A549 (cell line): ENCODE measurements at regions not wholly inside any gene's neighbourhood (a gene's known extent, or its start where the extent isn't known, plus 50 kb on each side); places are given as distances from the start of the nearest gene placed in this dataset.

Source experiments
- ATAC-seq, 2 experiments: fragments of 200-7000 bp in 1 of 2; fragments of >200 bp in 1 of 2; cut with Nextera tagmentation in 1 of 2; cut with Tn5 transposase in 1 of 2; 3 replicates each; pipeline versions ENCODE4 v1.8.0 to v1.9.1; 2018 to 2020; ENCODE audit warnings: mild to moderate bottlenecking in 1 of 2, moderate library complexity in 1 of 2
- CTCF ChIA-PET: fragments of 300-600 bp; sonication (Branson Sonifier 250); formaldehyde crosslinking; extraction: SDS; loops from one replicate; lab custom pipeline; 2021; ENCODE audit warnings: antibody characterized with exemption, inconsistent platforms; lab: Yijun Ruan, JAX
- POLR2A ChIA-PET: fragments of 350-600 bp; formaldehyde crosslinking; extraction: SDS; loops from one replicate; lab custom pipeline; 2021; ENCODE audit warnings: antibody characterized with exemption, inconsistent platforms; lab: Yijun Ruan, JAX
- DNase-seq, 2 experiments: peaks; one replicate each; pipeline versions ENCODE4 v3.0.0 to v3.0.0-alpha.2; 2011 to 2016; ENCODE audit warnings: low read depth in 1 of 2, low spot score in 1 of 2
- FAIRE-seq: peaks from 2 replicates; lab custom pipeline; 2011; peaks lifted over from hg19 to GRCh38; lab: Jason Lieb, UNC
- H3K27ac ChIP-seq, 2 experiments: fragments of >200 bp; sonication (Bioruptor Twin); formaldehyde crosslinking; 3 replicates each; pipeline ENCODE4 v1.5.1; 2016 to 2017
- H3K4me1 ChIP-seq: fragments of >200 bp; sonication (Bioruptor Twin); formaldehyde crosslinking; 3 replicates; pipeline ENCODE4 v1.6.1; 2016
- H3K4me2 ChIP-seq: fragments of >200 bp; sonication (Bioruptor Twin); formaldehyde crosslinking; 3 replicates; pipeline ENCODE4 v1.6.1; 2016
- H3K4me3 ChIP-seq: fragments of >200 bp; sonication (Bioruptor Twin); formaldehyde crosslinking; 3 replicates; pipeline ENCODE4 v1.5.1; 2016
- H3K9me3 ChIP-seq: fragments of >200 bp; sonication (Bioruptor Twin); formaldehyde crosslinking; 3 replicates; pipeline ENCODE4 v1.6.1; 2016
- BHLHE40 ChIP-seq: IDR thresholded peaks from 2 replicates; pipeline ENCODE4 v1.6.1; 2012; ENCODE audit warnings: low read depth, low read length, inconsistent platforms
- CEBPB ChIP-seq, 2 experiments: fragments of >200 bp in 1 of 2; sonication (Bioruptor Twin) in 1 of 2; formaldehyde crosslinking in 1 of 2; IDR thresholded peaks; 2 replicates each; pipeline ENCODE4 v1.6.1; 2012 to 2016
- CHD4 ChIP-seq: fragments of 200-600 bp; sonication (generic); IDR thresholded peaks from 2 replicates; pipeline ENCODE4 v1.6.1; 2016; ENCODE audit warnings: antibody characterized with exemption, mild to moderate bottlenecking, borderline replicate concordance
- CTCF ChIP-seq: fragments of >200 bp; sonication (Bioruptor Twin); formaldehyde crosslinking; IDR thresholded peaks from 3 replicates; pipeline ENCODE4 v1.5.1; 2016
- FOSB ChIP-seq: fragments of 250-450 bp; sonication (Bioruptor Pico); IDR thresholded peaks from 2 replicates; pipeline ENCODE4 v1.5.0; 2020; ENCODE audit warnings: mild to moderate bottlenecking, moderate library complexity
- FOSL2 ChIP-seq, 2 experiments: fragments of 450-650 bp in 1 of 2; fragments of >200 bp in 1 of 2; sonication (Bioruptor Twin) in 1 of 2; formaldehyde crosslinking; IDR thresholded peaks; 2 replicates each; pipeline versions ENCODE4 v1.5.0 to v1.6.1; 2016 to 2020; ENCODE audit warnings: mild to moderate bottlenecking in 1 of 2, moderate library complexity in 1 of 2
- GATA3 ChIP-seq: IDR thresholded peaks from 2 replicates; pipeline ENCODE4 v1.6.1; 2012; ENCODE audit warnings: borderline replicate concordance
- HDAC2 ChIP-seq: fragments of 200-600 bp; sonication (generic); IDR thresholded peaks from 2 replicates; pipeline ENCODE4 v1.6.1; 2016
- JUN ChIP-seq, 2 experiments: fragments of >200 bp; sonication (Bioruptor Twin); formaldehyde crosslinking; IDR thresholded peaks; 2 replicates in 1 of 2; 3 replicates in 1 of 2; pipeline ENCODE4 v1.6.1; 2016 to 2017
- JUNB ChIP-seq: fragments of >200 bp; sonication (Bioruptor Twin); formaldehyde crosslinking; IDR thresholded peaks from 2 replicates; pipeline ENCODE4 v1.6.1; 2016
- KDM1A ChIP-seq: fragments of 200-600 bp; sonication (generic); IDR thresholded peaks from 2 replicates; pipeline ENCODE4 v1.6.1; 2016; ENCODE audit warnings: low read depth, mild to moderate bottlenecking
- NR3C1 ChIP-seq: fragments of >200 bp; sonication (Bioruptor Twin); formaldehyde crosslinking; IDR thresholded peaks from 3 replicates; pipeline ENCODE4 v1.6.1; 2017
- RFX5 ChIP-seq: fragments of 450-650 bp; IDR thresholded peaks from 2 replicates; pipeline ENCODE4 v1.7.1; 2014; ENCODE audit warnings: antibody characterized with exemption, mild to moderate bottlenecking, moderate library complexity
- RNF2 ChIP-seq: fragments of 200-600 bp; sonication (generic); IDR thresholded peaks from 2 replicates; pipeline ENCODE4 v1.6.1; 2016; ENCODE audit warnings: low read depth, mild to moderate bottlenecking, antibody characterized with exemption, moderate library complexity, borderline replicate concordance
- TFCP2L1 ChIP-seq: fragments of 250-450 bp; sonication (Bioruptor Pico); IDR thresholded peaks from 2 replicates; pipeline ENCODE4 v1.5.0; 2021; ENCODE audit warnings: mild to moderate bottlenecking
- TP53 ChIP-seq: fragments of 250-450 bp; sonication (Bioruptor Pico); IDR thresholded peaks from 2 replicates; pipeline ENCODE4 v1.5.0; 2021; ENCODE audit warnings: mild to moderate bottlenecking, moderate library complexity
- WGBS: methylation state at CpG from one replicate; pipeline ENCODE4 v1.1.6; 2017; ENCODE audit errors: missing lambda C conversion rate; 5-methylcytosine and 5-hydroxymethylcytosine counted together
- TF ChIP-seq, protein P1 (sequence below): IDR thresholded peaks from 2 replicates; pipeline ENCODE4 v1.6.1; 2012

GRCh38 chr10:65518379-65518778 is 1407.5 kb upstream of the LRRTM3 start:
- no peak for FAIRE-seq
- CTCF ChIA-PET: no interaction called here

GRCh38 chr10:65528986-65529385 is 1396.8 kb upstream of the LRRTM3 start:
- DNase-seq (no peak), FAIRE-seq (no peak), ATAC-seq (no peak)
- Histone ChIP-seq H3K27ac (no peak overlapping the region), H3K4me3 (no peak overlapping the region), H3K9me3 (no peaks in the 10 kb centered on the region), H3K4me2 (no peak overlapping the region), H3K4me1 (no peaks in the 10 kb centered on the region)
- no peak for TF ChIP-seq JUN (IDR thresholded peaks at IDR 0.05)
- TF ChIP-seq RFX5: no peak
- no peak for TF ChIP-seq JUNB
- no peak for TF ChIP-seq RNF2
- no peak for TF ChIP-seq TP53 (CRISPR knock-in tag)
- no peak for TF ChIP-seq CHD4
- TF ChIP-seq BHLHE40: no peak
- no peak for TF ChIP-seq KDM1A
- ChIA-PET POLR2A (no interaction called here), CTCF (no interaction called here)
- 4% methylated on average over 1 of the region's 1 CpG for WGBS

More at GRCh38 chr10:65518379-65518778, 1407.5 kb upstream of the LRRTM3 start:
- no peaks in the 10 kb centered on the region; the same call in 2 of the 3 replicates for H3K9me3 ChIP-seq
- DNase-seq: peak in 1 of 2 experiments; percentile 72
- ATAC-seq: peak; percentile 60 to 62; a peak in 5 of 6 replicates
- H3K4me1 ChIP-seq: peaks cover 6% of the 10 kb centered on the region; the same call in 1 of the 3 replicates
- no peak for TF ChIP-seq FOSL2 (IDR thresholded peaks at IDR 0.05)
- TF ChIP-seq FOSL2 (CRISPR knock-in tag; IDR thresholded peaks at IDR 0.05): 0 out of 2 replicates have a peak, but pooled peaks have one; percentile 14
- peak; percentile 55 for TF ChIP-seq JUNB
- no peak for TF ChIP-seq HDAC2
- TF ChIP-seq GATA3: peak; percentile 32; the same call in 1 of the 2 replicates
- POLR2A ChIA-PET: no interaction called here
- H3K4me3 ChIP-seq: no peak overlapping the region
- peak overlapping the region; percentile 63 to 76; a peak in 4 of 6 replicates for H3K27ac ChIP-seq
- H3K4me2 ChIP-seq: 0 out of 3 replicates have a peak overlapping the region, but pooled peaks have one; percentile 8
- WGBS: 15% methylated on average over 4 of the region's 4 CpGs

DNA sequence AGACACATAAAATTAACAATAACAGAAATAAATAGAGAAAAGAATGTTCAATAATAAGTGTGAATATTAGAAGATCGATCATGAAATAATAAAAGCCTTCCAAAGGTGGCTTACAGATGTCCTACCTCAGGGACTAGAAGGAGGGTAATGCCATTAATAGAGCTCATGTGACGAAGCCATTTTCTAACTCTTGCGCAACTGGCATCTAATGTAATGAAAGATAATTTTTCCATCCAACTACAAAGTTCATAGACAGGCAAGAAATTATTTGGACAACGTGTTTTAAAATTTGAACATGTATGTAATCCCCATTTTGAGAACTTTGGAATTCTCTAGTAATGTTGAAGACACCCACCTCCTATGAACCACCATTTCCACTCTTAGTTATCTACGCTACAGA is 1394.3 kb upstream of the LRRTM3 start:
- TF ChIP-seq NR3C1 (no peak), FOSB (CRISPR knock-in tag) (no peak), CEBPB (IDR thresholded peaks at IDR 0.05) (peak; percentile 29 to 64; a peak in 3 of 4 replicates), RNF2 (no peak)
- ATAC-seq (no peak), DNase-seq (no peak), FAIRE-seq (no peak)
- Histone ChIP-seq H3K4me1 (no peaks in the 10 kb centered on the region), H3K27ac (no peak overlapping the region), H3K9me3 (no peaks in the 10 kb centered on the region), H3K4me2 (no peak overlapping the region), H3K4me3 (no peak overlapping the region)
- ChIA-PET POLR2A (no interaction called here), CTCF (no interaction called here)
- WGBS: 50% methylated on average over 5 of the region's 5 CpGs

- POLR2A ChIA-PET: no interaction called here
- H3K27ac ChIP-seq: no peak overlapping the region
- no peaks in the 10 kb centered on the region for H3K9me3 ChIP-seq
- CTCF ChIA-PET: no interaction called here
- DNase-seq (no peak), ATAC-seq (no peak), FAIRE-seq (no peak)
- WGBS: 63% methylated on average over 2 of the region's 2 CpGs
- no peak overlapping the region for H3K4me3 ChIP-seq
- H3K4me1 ChIP-seq: no peaks in the 10 kb centered on the region
- H3K4me2 ChIP-seq: no peak overlapping the region
- TF ChIP-seq, protein P1, sequence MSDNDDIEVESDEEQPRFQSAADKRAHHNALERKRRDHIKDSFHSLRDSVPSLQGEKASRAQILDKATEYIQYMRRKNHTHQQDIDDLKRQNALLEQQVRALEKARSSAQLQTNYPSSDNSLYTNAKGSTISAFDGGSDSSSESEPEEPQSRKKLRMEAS: no peak
- TF ChIP-seq TFCP2L1 (CRISPR knock-in tag): no peak
- no peak for TF ChIP-seq CTCF
Observed at GRCh38 chr10:65534771-65535170, 1391.1 kb upstream of the LRRTM3 start.
